Suppressor macrophage (primary cell): ENCODE measurements at regions not wholly inside any gene's neighbourhood (a gene's known extent, or its start where the extent isn't known, plus 50 kb on each side); places are given as distances from the start of the nearest gene placed in this dataset.
"Not testable (repeated sequence)": the region's sequence is repeated elsewhere in the genome, so short reads cannot be mapped to it uniquely, and the experiment has no call there.

Experiments used
- DNase-seq, 4 experiments: peaks; one replicate each; pipeline ENCODE4 v3.0.0-alpha.2; 2020 to 2022

DNA sequence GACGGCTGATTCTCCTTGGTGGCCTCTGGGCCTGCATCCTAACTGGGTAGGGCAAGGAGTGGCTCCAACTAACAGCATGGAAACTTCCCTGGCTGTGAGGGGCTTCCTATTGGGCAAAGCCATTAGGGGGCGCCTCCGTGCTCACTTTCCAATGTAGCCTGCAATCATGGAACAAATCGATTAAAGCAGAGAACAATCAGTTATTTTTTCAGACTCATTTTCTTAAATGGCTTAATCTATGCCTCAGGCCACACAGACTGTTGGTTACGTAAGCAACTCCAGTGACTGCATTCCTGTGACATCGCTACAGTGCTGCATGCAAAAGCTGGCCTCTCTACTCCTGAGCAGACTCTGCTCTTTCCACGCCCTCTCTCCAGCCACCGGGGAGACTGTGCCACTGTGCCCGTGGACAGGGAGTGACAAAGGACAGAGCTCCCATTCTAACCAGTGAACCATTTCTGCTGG, 278.9 kb downstream of the KLF13 start:
- DNase-seq, result peak in 2 of 4 experiments; percentile 9 to 19

GRCh38 chr15:31606194-31606669, 279.6 kb downstream of the KLF13 start:
- DNase-seq, result no peak

GRCh38 chr15:31606931-31607497, 280.4 kb downstream of the KLF13 start:
- DNase-seq, result no peak

- peak in 2 of 4 experiments; percentile 24 to 41 for DNase-seq
Measured at GRCh38 chr15:31607656-31608055, 281.0 kb downstream of the KLF13 start.

DNA sequence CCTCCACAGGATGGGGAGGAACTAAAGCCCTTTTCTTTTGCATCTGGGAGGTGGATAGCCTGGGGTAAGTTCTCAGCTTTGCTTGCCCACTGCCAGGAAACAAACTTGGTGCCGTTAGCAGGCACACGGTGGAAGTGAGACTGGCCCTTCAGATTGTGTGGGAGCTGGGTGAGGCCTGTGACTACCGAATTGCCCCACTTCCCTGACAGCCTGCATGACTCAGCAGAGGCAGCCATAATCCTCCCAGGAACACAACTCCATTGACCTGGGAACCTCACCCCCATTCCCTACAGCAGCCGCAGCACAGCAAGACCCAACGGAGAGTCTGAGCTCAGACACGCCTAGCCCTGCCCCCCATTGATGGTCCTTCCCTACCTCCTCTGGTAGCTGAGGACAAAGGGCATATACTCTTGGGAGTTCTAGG, 282.6 kb downstream of the KLF13 start:
- peak; percentile 66 to 78 (median 66) for DNase-seq

GRCh38 chr15:31609906-31610305, 283.3 kb downstream of the KLF13 start:
- peak in 3 of 4 experiments; percentile 8 to 52 (median 45) for DNase-seq

GRCh38 chr15:31615643-31616415, 289.2 kb downstream of the KLF13 start:
- no peak for DNase-seq

GRCh38 chr15:31623297-31623696, 296.7 kb downstream of the KLF13 start:
- DNase-seq, result not testable (repeated sequence)

GRCh38 chr15:31624115-31624514, 297.5 kb downstream of the KLF13 start:
- not testable (repeated sequence) for DNase-seq

DNA sequence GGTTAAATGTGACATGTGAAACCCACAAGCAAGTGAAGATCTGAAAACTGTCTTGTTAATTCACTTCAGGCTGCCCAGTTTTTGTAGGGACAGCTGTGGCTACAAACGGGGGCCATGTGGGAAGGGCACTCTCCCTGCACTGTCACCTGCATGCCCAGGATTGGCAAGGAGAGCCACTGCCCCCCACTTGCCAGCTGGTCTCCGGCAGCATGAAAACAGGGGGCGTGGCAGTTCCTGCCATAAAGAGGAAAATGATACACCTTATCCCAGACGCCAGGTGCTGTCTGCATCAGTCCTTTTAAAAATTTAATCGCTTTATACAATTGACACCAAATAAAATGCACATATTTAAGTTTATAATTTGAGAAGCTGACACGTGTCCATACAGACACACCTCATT, 309.1 kb downstream of the KLF13 start:
- not testable (repeated sequence) for DNase-seq

DNA sequence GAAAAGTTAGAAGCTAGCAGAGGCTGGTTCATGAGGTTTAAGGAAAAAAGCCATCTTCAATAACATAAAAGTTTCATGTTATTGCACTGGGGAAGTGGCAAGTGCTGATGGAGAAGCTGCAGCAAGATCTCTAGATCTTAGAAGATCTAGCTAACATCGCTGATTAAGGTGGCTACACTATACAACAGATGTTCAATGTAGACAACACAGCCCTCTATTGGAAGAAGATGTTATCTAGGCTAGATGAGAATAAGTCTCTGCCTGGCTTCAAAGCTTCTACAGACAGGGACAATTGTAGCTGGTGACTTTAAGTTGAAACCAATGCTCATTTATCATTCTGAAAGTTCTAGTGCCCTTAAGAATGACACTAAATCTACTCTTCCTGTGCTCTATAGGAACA, 310.3 kb downstream of the KLF13 start:
- DNase-seq, result not testable (repeated sequence)

- not testable (repeated sequence) for DNase-seq
Measured at GRCh38 chr15:31643955-31644354, 317.3 kb downstream of the KLF13 start.

DNA sequence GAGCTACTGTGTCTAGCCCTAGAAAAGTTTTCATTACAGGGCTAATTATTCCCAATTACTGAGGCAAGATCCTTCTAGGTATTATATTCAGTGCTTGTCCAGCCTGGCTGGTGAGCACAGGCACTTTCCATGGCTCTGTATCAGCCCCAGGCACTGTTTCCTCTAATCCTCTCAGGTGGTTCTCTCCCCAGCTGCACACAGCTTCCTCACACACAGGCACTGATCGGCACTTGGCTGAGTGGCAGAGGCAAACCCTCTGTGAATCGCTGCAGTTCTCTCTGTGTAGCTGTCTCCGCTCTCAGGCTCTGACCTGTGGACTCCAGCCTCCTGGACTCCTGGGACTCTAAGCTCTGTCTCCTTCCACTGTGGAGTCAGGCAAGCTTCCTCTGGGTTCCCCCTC, 318.1 kb downstream of the KLF13 start:
- DNase-seq, result not testable (repeated sequence)

- DNase-seq, result peak; percentile 7 to 54 (median 40)
Measured at GRCh38 chr15:31647337-31647826, 320.7 kb downstream of the KLF13 start.

DNA sequence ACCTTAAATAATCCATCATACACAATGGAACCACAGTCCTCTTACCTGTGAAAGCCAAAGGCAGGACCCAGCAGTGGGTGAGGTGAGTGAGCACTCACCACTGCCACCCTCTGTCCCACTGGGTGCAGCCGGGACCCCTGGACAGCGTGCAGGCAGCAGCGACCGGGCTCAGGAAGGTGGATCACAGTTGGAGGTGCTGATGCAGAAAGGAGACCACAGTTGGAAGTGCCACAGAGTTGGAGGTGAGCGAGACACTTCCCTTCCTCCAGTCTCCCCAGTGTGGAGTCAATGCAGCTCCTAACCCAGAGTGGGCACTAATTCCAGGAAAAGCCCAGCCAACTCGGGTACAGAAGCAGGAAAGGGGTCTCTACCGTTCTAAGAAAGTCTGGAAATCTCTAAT, 323.0 kb downstream of the KLF13 start:
- DNase-seq, result not testable (repeated sequence)

GRCh38 chr15:31650055-31650701, 323.5 kb downstream of the KLF13 start:
- not testable (repeated sequence) for DNase-seq

DNA sequence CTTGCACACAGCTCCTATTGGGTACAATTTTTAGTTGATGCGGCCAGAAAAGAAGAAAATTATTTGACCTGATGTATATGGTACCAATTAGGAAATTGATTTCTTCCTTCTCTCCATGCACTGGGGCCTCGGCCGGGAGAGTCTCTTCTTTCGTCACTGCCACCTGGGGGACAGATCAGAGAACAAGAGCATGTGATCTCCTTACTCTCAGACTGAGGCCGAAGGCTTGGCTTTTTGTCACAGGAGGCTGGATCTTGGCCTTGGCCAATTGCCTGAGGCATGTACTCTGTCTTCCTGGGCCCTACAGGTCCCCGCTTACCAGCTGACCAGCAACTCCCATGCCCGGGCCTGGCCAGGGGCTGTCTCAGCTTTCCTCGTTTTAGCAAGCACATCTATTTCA, 330.3 kb downstream of the KLF13 start:
- not testable (repeated sequence) for DNase-seq

DNA sequence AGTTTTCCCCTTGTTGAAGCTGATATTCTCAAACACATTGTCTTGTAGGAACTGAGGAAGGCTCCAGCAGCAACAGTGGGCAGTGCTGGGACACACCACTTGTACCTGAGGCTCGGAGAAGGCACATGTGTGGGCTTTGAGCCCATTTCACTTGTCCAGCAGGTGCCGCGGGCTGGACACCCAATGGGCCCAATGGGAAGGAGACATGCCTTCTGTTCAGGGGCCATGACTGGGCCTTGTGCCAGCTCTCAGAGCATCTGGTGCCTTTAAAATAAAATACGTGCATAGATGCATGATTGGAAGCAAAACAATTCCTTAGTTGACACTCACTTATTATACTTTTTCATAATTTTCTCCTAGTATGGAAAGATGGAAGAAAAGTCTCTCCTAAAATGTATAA, 334.2 kb downstream of the KLF13 start:
- no peak for DNase-seq

DNA sequence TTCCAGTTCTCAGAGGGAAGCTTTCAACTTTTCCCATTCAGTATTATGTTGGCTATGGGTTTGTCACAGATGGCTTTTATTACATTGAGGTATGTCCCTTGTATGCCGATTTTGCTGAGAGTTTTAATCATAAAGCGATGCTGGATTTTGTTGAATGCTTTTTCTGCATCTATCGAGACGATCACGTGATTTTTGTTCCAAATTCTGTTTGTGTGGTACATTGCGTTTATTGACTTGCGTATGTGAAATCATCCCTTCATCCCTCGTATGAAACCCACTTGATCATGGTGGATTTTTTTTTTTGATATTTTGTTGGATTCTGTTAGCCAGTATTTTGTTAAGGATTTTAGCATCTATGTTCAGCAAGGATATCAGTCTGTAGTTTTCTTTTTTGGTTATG, 339.1 kb downstream of the KLF13 start:
- not testable (repeated sequence) for DNase-seq

GRCh38 chr15:31669158-31669908, 342.7 kb downstream of the KLF13 start:
- DNase-seq, result not testable (repeated sequence)

GRCh38 chr15:31673263-31673662, 346.6 kb downstream of the KLF13 start:
- DNase-seq, result not testable (repeated sequence)

- peak in 2 of 4 experiments; percentile 0 to 3 for DNase-seq
Measured at GRCh38 chr15:31681529-31682259, 348.6 kb upstream of the CHRNA7 start.
